Muscle layer of duodenum (tissue), 2 donors: ENCODE measurements at regions not wholly inside any gene's neighbourhood (a gene's known extent, or its start where the extent isn't known, plus 50 kb on each side); places are given as distances from the start of the nearest gene placed in this dataset.

ENCODE experiments used
- H3K27ac ChIP-seq: one replicate; pipeline ENCODE4 v1.7.0; 2013; ENCODE audit warnings: mild to moderate bottlenecking, low read length
- H3K27me3 ChIP-seq: one replicate; pipeline ENCODE4 v1.7.0; 2013; ENCODE audit warnings: low read depth, mild to moderate bottlenecking, control low read depth, low read length
- H3K36me3 ChIP-seq, 2 donors: one replicate each; pipeline ENCODE4 v1.7.0; 2013; ENCODE audit warnings: low read length in 2 of 2, control low read depth in 1 of 2, mild to moderate bottlenecking in 1 of 2; ENCODE audit not compliant: insufficient read depth in 2 of 2, control insufficient read depth in 1 of 2
- H3K4me1 ChIP-seq, 2 donors: one replicate each; pipeline ENCODE4 v1.7.0; 2013; ENCODE audit warnings: low read length in 2 of 2, mild to moderate bottlenecking in 2 of 2, control low read depth in 1 of 2, moderate library complexity in 1 of 2; ENCODE audit not compliant: insufficient read depth in 2 of 2, control insufficient read depth in 1 of 2
- H3K4me3 ChIP-seq, 2 donors: one replicate each; pipeline ENCODE4 v1.7.0; 2013; ENCODE audit warnings: low read length in 2 of 2, low read depth in 1 of 2, mild to moderate bottlenecking in 1 of 2
- H3K9me3 ChIP-seq, 2 donors: one replicate each; pipeline ENCODE4 v1.7.0; 2013; ENCODE audit warnings: low read length in 2 of 2, control low read depth in 1 of 2, mild to moderate bottlenecking in 1 of 2; ENCODE audit not compliant: control insufficient read depth in 1 of 2
- donor health status: healthy.

DNA sequence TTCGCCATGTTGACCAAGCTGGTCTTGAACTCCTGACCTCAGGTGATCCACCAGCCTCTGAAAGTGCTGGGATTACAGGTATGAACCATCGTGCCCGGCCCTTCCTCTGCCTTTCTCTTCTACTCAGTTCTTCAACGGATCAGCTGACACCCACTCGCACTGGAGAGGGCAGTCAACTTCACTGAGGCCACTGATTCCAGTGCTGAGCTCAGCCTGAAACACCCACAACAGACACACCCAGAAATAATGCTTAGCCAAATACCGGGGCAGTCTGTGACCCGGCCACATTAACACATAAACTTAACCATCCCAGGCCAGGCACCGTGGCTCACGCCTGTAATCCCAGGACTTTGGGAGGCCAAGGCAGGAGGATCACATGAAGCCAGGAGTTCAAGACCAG, 119.3 kb upstream of the CHST15 start:
- H3K4me3 ChIP-seq = no peak overlapping the region
- H3K36me3 ChIP-seq = no peaks in the 10 kb centered on the region
- no peaks in the 10 kb centered on the region for H3K9me3 ChIP-seq
- no peaks in the 10 kb centered on the region for H3K27me3 ChIP-seq
- no peak overlapping the region for H3K27ac ChIP-seq
- no peaks in the 10 kb centered on the region for H3K4me1 ChIP-seq

DNA sequence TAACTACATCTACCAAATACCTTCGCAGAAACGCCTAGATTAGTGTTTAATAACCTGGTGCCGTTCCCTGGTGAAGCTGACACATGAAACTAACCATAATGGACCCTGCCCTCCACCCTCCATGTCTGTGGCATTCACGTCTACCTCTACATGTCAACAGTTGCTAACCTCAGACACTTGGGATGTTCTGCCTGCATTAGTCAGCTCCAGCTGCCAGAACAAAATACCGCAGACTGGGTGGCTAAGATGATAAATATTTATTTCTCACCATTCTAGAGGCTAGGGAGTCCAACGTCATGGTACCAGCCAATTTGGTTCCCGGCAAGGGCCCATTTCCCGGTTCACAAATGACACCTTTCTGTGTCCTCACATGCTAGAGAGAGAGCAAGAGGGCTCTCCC, 118.5 kb upstream of the CHST15 start:
- Histone ChIP-seq H3K36me3 (no peaks in the 10 kb centered on the region), H3K4me3 (no peak overlapping the region), H3K27me3 (no peaks in the 10 kb centered on the region), H3K27ac (no peak overlapping the region), H3K9me3 (no peaks in the 10 kb centered on the region), H3K4me1 (no peaks in the 10 kb centered on the region)

DNA sequence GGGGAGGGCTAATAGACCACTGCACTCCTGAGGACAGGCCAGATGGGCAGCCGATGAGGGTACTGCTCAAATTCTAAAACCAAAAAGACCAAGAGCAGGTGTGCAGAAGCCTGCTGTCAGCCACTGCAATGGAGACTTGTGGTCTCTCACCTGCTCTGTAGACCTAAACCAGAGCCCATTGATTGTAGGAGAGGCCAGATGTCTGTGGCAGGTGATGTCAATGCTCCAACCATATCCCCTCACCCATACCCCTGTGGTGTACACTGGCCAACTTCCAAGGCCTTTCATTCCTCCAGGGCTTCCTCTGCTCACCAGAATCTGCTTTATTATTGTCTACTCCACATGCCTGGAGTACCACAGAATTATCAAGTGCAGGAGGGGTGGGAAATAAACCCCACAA, 116.9 kb upstream of the CHST15 start:
- Histone ChIP-seq H3K9me3 (no peaks in the 10 kb centered on the region), H3K4me3 (no peak overlapping the region), H3K36me3 (no peaks in the 10 kb centered on the region), H3K4me1 (no peaks in the 10 kb centered on the region), H3K27ac (no peak overlapping the region), H3K27me3 (no peaks in the 10 kb centered on the region)

DNA sequence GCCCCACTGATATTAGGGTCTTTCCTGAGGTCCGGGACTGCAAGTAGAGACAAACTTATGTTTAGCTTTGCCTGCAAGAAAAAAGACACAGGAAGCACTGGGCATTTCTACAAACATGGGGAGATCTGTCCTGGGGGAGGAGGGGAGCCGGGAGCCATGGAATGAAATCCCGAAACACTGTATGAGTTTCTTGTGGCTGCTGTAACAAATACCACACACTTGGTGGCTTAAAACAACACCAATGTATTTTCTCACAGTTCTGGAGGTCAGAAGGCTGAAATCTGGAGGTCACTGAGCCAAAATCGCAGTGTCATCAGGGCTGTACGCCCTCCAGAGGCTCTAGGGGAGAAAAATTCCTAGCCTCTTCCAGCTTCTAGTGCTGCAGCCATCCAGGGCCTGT, 114.0 kb upstream of the CHST15 start:
- Histone ChIP-seq H3K4me1 (no peaks in the 10 kb centered on the region), H3K27me3 (no peaks in the 10 kb centered on the region), H3K9me3 (peaks cover 0 to 4% of the 10 kb centered on the region in 2 donors), H3K36me3 (no peaks in the 10 kb centered on the region), H3K27ac (no peak overlapping the region), H3K4me3 (no peak overlapping the region)

DNA sequence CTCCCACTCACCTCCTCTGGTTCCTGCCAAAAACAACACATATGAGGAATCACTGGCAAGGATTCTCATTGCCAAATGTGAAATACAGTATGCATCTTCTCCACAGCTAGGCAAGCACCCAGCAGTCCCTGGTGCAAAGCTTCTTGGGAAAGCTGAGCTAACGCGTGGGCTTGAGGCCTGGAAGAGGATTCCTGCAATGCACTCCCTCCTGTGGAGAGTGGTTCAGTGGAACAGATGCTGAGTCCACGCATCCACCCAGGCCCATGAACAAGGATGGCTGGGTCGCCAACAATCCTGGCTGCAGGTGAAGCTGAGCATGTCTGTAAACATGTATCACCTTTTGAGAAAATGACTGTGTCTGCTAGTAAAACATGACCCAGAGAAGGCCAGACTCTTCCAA, 113.2 kb upstream of the CHST15 start:
- Histone ChIP-seq H3K27ac (no peak overlapping the region), H3K36me3 (no peaks in the 10 kb centered on the region), H3K4me1 (no peaks in the 10 kb centered on the region), H3K27me3 (no peaks in the 10 kb centered on the region), H3K9me3 (peaks cover 0 to 4% of the 10 kb centered on the region in 2 donors), H3K4me3 (no peak overlapping the region)

DNA sequence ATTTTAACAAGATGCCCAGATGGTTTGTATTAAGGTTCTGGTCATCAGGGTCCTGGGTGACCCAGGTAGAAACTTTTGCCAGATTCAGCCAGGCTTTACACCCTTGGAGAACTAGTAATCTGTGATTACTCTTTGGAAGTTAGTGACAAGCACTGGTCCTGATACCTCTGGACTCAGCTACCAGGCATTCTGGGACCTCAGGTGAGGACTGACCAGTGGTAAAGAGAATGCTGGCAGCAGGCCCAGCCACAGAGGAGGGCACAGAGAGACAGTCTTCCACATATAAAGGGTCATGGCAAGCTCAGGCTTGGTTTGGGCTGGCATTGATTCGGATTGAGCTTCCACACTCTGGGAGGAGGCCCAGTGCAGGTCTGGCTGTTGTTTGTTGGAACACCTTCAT, 112.0 kb upstream of the CHST15 start:
- no peaks in the 10 kb centered on the region for H3K27me3 ChIP-seq
- H3K4me3 ChIP-seq = no peak overlapping the region
- no peaks in the 10 kb centered on the region for H3K36me3 ChIP-seq
- no peak overlapping the region for H3K27ac ChIP-seq
- no peaks in the 10 kb centered on the region for H3K4me1 ChIP-seq
- peaks cover 0 to 4% of the 10 kb centered on the region in 2 donors for H3K9me3 ChIP-seq

DNA sequence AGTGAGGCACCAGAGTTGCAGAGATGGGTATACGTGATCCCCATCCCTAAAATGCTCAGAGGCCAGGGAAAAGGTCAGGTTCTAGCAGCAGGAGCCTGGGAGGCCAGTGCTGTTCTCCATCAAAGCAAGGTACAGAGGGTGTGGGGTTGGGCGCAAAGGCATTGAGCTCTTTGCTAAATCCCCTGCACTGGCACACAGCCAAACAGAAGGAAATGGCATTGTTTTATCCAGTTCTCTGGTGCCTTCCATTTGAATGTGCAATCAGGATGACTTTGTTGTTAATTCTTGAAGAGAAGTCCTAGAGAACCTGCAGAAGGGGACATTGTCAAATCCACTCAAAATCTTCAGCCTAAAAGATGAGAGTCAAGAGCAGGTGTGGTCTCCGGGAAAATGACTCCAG, 111.3 kb upstream of the CHST15 start:
- no peaks in the 10 kb centered on the region for H3K36me3 ChIP-seq

DNA sequence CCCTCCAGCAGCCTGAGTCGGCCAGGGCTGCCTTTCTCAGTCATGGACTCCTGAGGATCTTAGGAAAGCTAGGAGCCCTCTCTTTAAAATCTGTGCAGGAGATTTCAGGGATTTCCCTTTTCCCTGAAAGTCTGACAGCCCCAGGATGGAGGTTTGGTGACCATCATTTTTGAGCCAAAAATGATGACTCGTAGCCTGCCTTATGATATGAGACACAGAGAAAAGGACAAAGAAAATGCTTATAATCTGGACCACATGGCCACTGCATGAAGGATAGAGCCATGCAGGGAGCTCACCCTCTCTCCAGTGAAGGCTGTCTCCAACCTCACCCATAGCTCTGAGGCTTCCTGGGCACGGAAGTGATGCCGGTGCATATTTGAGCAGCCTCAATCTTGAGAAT, 106.6 kb upstream of the CHST15 start:
- H3K36me3 ChIP-seq = no peaks in the 10 kb centered on the region

More for the DNA sequence above, 111.3 kb upstream of the CHST15 start:
- H3K4me1 ChIP-seq = no peaks in the 10 kb centered on the region
- H3K4me3 ChIP-seq = no peak overlapping the region
- H3K27me3 ChIP-seq = no peaks in the 10 kb centered on the region
- peaks cover 0 to 4% of the 10 kb centered on the region in 2 donors for H3K9me3 ChIP-seq
- no peak overlapping the region for H3K27ac ChIP-seq

DNA sequence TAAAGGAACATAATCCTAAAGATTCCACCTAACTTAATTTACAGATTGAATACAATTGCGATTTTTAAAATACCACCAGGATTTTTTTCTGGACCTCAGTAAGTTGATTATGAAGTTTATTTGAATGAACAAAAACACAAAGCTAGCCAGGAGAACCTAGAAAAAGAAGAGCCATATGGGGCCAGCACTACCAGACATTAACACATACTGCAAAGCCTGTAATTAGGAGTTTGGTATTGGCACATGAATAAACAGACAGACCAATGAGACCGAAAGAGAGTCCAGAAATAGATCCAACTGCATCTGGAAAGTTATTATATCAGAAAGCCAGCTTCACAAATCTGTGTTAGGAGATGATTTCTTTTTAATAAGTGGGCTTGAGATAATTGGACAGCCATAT, 105.5 kb upstream of the CHST15 start:
- Histone ChIP-seq H3K4me1 (no peaks in the 10 kb centered on the region), H3K9me3 (peaks cover 0 to 4% of the 10 kb centered on the region in 2 donors), H3K36me3 (no peaks in the 10 kb centered on the region), H3K27ac (no peak overlapping the region), H3K27me3 (no peaks in the 10 kb centered on the region), H3K4me3 (no peak overlapping the region)

More for the DNA sequence above, 106.6 kb upstream of the CHST15 start:
- no peaks in the 10 kb centered on the region for H3K4me1 ChIP-seq
- no peaks in the 10 kb centered on the region for H3K27me3 ChIP-seq
- H3K4me3 ChIP-seq = no peak overlapping the region
- peaks cover 0 to 4% of the 10 kb centered on the region in 2 donors for H3K9me3 ChIP-seq
- H3K27ac ChIP-seq = no peak overlapping the region

DNA sequence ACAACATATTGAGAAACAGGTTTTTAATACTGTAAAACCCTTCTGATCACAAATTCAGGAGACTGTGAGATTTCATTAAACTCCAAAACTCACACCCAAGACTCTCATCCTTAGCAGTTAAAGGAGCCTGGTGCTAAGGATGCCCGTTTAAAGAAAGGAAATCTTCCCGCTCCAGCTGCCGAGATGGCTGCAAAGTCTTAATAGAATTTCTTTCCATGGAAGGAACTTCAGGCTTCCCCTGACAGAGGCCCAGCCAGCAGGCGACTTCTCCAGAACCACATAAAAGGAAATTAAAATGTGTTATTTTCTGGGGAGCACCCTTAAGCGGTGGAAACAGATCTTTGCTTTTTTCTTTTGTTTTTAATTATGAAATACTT, 104.7 kb upstream of the CHST15 start:
- Histone ChIP-seq H3K4me3 (no peak overlapping the region), H3K9me3 (peaks cover 0 to 2% of the 10 kb centered on the region in 2 donors), H3K36me3 (no peaks in the 10 kb centered on the region), H3K4me1 (no peaks in the 10 kb centered on the region), H3K27ac (peak overlapping the region; percentile 27), H3K27me3 (no peaks in the 10 kb centered on the region)

DNA sequence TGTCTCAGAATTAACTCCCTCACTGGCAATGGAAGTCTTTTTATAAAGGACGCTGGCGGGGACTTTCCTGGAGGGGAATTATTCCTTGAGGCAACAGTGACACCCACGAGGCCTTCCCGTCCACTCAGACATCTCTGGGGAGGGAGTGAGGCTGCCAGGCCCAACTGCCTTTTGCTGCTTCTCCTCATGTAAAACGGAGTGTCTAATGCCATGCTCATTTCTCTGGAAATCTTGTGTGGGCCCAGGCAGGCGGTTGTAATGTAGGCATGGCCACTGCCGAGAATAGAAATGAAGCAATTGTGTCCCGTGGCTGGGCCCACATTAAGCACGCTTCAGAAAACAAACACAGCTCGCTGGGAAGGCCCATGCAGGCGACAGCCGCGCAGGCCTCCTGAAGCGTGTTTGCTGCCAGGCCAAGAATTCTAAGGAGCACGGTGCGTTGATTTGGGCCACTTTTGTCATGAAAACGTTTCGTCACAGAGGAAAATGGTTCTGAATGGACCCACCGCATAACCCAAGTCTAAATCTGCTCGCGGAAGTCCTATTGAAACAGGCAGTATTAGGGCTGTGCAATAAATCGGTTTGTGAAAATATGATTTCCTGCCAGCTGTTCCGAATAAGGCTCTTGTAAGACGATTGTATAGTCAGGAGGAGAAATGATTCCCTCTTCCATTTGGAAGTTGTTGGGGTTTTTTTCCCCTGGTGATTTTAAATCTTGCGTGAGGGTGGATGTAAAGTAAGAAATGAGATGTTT, 104.2 kb upstream of the CHST15 start:
- Histone ChIP-seq H3K36me3 (no peaks in the 10 kb centered on the region), H3K9me3 (no peaks in the 10 kb centered on the region), H3K4me1 (no peaks in the 10 kb centered on the region), H3K4me3 (no peak overlapping the region), H3K27ac (peak overlapping the region; percentile 27), H3K27me3 (no peaks in the 10 kb centered on the region)

DNA sequence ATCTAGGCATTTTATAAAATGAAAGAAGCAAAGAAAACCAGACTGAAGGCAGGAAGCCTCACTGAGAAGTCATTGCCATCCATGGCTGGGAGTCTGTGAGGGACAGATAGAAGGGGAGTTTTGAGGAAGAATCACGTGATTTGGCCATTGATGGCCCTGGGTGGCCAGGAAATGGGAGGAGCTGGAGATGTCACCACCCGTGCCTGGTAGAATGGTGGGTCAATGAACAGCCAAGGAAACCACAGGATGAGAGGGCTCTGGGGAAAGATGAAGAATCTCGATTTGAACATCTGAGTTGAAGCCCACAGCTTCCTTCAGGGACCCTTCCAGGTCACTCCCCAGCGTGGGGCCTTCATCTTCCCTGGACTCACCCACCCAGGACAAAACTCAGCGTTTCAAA, 103.3 kb upstream of the CHST15 start:
- Histone ChIP-seq H3K27me3 (no peaks in the 10 kb centered on the region), H3K9me3 (no peaks in the 10 kb centered on the region), H3K36me3 (no peaks in the 10 kb centered on the region), H3K4me3 (no peak overlapping the region), H3K27ac (no peak overlapping the region), H3K4me1 (no peaks in the 10 kb centered on the region)
